ENCODE measurements at regions not wholly inside any gene's neighbourhood (a gene's known extent, or its start where the extent isn't known, plus 50 kb on each side); places are given as distances from the start of the nearest gene placed in this dataset.

GRCh38 chr17:70644096-70644495 is 474.8 kb downstream of the KCNJ2 start:
- TF ChIP-seq NFIC (IDR thresholded peaks at IDR 0.05) (no peak), CREB1 (IDR thresholded peaks at IDR 0.05; ENCODE audit: low read depth) (no peak), TEAD4 (IDR thresholded peaks at IDR 0.05) (no peak), TCF12 (IDR thresholded peaks at IDR 0.05; ENCODE audit: low read depth) (no peak), EGR1 (IDR thresholded peaks at IDR 0.05) (no peak), REST (IDR thresholded peaks at IDR 0.05; ENCODE audit: low read depth) (no peak), MAX (IDR thresholded peaks at IDR 0.05) (no peak), CEBPB (IDR thresholded peaks at IDR 0.05) (no peak), TAF1 (IDR thresholded peaks at IDR 0.05; ENCODE audit: low read depth) (no peak), ZBTB7A (IDR thresholded peaks at IDR 0.05; ENCODE audit: low read depth) (no peak), USF1 (IDR thresholded peaks at IDR 0.05) (no peak), RAD21 (IDR thresholded peaks at IDR 0.05; ENCODE audit: low read depth) (no peak), EP300 (IDR thresholded peaks at IDR 0.05; ENCODE audit: borderline replicate concordance) (no peak), YY1 (IDR thresholded peaks at IDR 0.05; ENCODE audit: low read depth) (no peak), FOXM1 (IDR thresholded peaks at IDR 0.05; ENCODE audit: borderline replicate concordance, low read depth) (no peak)

- TF ChIP-seq USF1 (IDR thresholded peaks at IDR 0.05): no peak
- TF ChIP-seq EP300 (IDR thresholded peaks at IDR 0.05; ENCODE audit: borderline replicate concordance): no peak
- no peak for TF ChIP-seq TAF1 (IDR thresholded peaks at IDR 0.05; ENCODE audit: low read depth)
- no peak for TF ChIP-seq ZBTB7A (IDR thresholded peaks at IDR 0.05; ENCODE audit: low read depth)
Observed at GRCh38 chr17:70646673-70647072, 477.3 kb downstream of the KCNJ2 start.

- no peak for TF ChIP-seq FOXM1 (IDR thresholded peaks at IDR 0.05; ENCODE audit: borderline replicate concordance, low read depth)
- no peak for TF ChIP-seq ZBTB7A (IDR thresholded peaks at IDR 0.05; ENCODE audit: low read depth)
- TF ChIP-seq RAD21 (IDR thresholded peaks at IDR 0.05; ENCODE audit: low read depth): no peak
- no peak for TF ChIP-seq MAX (IDR thresholded peaks at IDR 0.05)
- TF ChIP-seq CEBPB (IDR thresholded peaks at IDR 0.05): no peak
- TF ChIP-seq EP300 (IDR thresholded peaks at IDR 0.05; ENCODE audit: borderline replicate concordance): no peak
- TF ChIP-seq REST (IDR thresholded peaks at IDR 0.05; ENCODE audit: low read depth): no peak
- no peak for TF ChIP-seq NFIC (IDR thresholded peaks at IDR 0.05)
- TF ChIP-seq TAF1 (IDR thresholded peaks at IDR 0.05; ENCODE audit: low read depth): no peak
- TF ChIP-seq CREB1 (IDR thresholded peaks at IDR 0.05; ENCODE audit: low read depth): no peak
- TF ChIP-seq TCF12 (IDR thresholded peaks at IDR 0.05; ENCODE audit: low read depth): no peak
- no peak for TF ChIP-seq EGR1 (IDR thresholded peaks at IDR 0.05)
- TF ChIP-seq USF1 (IDR thresholded peaks at IDR 0.05): no peak
- no peak for TF ChIP-seq TEAD4 (IDR thresholded peaks at IDR 0.05)
- no peak for TF ChIP-seq YY1 (IDR thresholded peaks at IDR 0.05; ENCODE audit: low read depth)
Observed at GRCh38 chr17:70648166-70648565, 478.8 kb downstream of the KCNJ2 start.

- TF ChIP-seq ZBTB7A (IDR thresholded peaks at IDR 0.05; ENCODE audit: low read depth) (no peak), USF1 (IDR thresholded peaks at IDR 0.05) (no peak), CEBPB (IDR thresholded peaks at IDR 0.05) (no peak), YY1 (IDR thresholded peaks at IDR 0.05; ENCODE audit: low read depth) (no peak), EP300 (IDR thresholded peaks at IDR 0.05; ENCODE audit: borderline replicate concordance) (peak; percentile 64; the same call in 1 of the 2 replicates), FOXM1 (IDR thresholded peaks at IDR 0.05; ENCODE audit: borderline replicate concordance, low read depth) (peak; percentile 42; the same call in 1 of the 2 replicates), EGR1 (IDR thresholded peaks at IDR 0.05) (no peak), NFIC (IDR thresholded peaks at IDR 0.05) (peak; percentile 58; the same call in 1 of the 2 replicates), MAX (IDR thresholded peaks at IDR 0.05) (no peak), TAF1 (IDR thresholded peaks at IDR 0.05; ENCODE audit: low read depth) (no peak), TEAD4 (IDR thresholded peaks at IDR 0.05) (no peak), RAD21 (IDR thresholded peaks at IDR 0.05; ENCODE audit: low read depth) (no peak), CREB1 (IDR thresholded peaks at IDR 0.05; ENCODE audit: low read depth) (no peak), TCF12 (IDR thresholded peaks at IDR 0.05; ENCODE audit: low read depth) (no peak), REST (IDR thresholded peaks at IDR 0.05; ENCODE audit: low read depth) (no peak)
Observed at GRCh38 chr17:70653850-70654249, 484.5 kb downstream of the KCNJ2 start.
